ENCODE measurements at regions not wholly inside any gene's neighbourhood (a gene's known extent, or its start where the extent isn't known, plus 50 kb on each side); places are given as distances from the start of the nearest gene placed in this dataset.

DNA sequence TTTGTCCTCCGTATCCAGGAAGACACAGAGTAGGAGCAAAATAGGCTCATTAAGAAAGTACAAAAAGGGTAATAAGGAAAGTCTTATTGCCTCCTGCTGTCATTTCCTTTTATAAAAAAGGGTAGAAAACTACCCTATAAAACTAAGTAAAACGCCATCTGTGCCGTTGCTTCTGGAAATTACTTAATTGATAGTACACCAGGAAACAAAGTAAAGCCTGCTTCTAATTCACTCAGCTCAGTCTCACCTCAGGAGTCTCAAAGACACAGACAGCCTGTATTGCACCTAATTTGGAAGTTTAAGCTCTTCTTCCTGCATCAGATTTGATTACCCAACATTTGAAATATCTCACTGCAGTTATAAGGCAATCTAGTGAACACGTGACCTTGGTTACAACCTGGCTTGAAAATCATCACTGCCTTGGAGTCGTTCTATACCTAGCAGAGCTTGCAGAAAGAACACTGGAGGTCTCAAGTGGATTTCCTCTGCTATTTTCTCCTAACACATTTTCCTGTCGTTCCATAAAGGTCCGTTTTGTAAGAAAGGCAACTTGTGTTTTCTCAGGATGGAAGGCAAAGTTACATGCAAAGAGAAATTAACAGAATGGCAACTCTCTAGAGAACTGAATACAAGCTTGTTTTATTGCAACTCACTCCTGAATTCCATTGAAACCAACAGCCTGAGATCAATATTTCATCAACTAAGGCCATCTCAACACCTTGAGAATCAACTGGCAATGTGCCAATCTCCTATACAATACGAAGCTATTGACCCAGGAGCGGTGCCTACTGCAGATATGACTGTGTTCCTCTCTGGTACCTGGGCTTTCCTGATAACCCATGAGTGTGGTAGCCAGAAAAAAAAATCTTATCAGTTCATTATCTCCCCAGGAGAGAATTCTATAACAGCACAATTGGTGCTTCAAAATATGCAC is 203.3 kb upstream of the LMCD1 start:
- no peak for ATAC-seq (ENCODE audit: low FRiP score in 2 of 2)
- H3K4me1 ChIP-seq = no peaks in the 10 kb centered on the region
- no peaks in the 10 kb centered on the region for H3K27me3 ChIP-seq
- H3K36me3 ChIP-seq = no peaks in the 10 kb centered on the region
- TF ChIP-seq EP300 (IDR thresholded peaks at IDR 0.05) (no peak), POLR2A (IDR thresholded peaks at IDR 0.05) (no peak), POLR2AphosphoS5 (IDR thresholded peaks at IDR 0.05) (no peak)
- TF ChIP-seq, protein P1, sequence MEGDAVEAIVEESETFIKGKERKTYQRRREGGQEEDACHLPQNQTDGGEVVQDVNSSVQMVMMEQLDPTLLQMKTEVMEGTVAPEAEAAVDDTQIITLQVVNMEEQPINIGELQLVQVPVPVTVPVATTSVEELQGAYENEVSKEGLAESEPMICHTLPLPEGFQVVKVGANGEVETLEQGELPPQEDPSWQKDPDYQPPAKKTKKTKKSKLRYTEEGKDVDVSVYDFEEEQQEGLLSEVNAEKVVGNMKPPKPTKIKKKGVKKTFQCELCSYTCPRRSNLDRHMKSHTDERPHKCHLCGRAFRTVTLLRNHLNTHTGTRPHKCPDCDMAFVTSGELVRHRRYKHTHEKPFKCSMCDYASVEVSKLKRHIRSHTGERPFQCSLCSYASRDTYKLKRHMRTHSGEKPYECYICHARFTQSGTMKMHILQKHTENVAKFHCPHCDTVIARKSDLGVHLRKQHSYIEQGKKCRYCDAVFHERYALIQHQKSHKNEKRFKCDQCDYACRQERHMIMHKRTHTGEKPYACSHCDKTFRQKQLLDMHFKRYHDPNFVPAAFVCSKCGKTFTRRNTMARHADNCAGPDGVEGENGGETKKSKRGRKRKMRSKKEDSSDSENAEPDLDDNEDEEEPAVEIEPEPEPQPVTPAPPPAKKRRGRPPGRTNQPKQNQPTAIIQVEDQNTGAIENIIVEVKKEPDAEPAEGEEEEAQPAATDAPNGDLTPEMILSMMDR (IDR thresholded peaks at IDR 0.05) = no peak
- DNase-seq = no peak
- H3K27ac ChIP-seq = no peak overlapping the region
- no peaks in the 10 kb centered on the region for H3K9me3 ChIP-seq
- WGBS, 2 donors = 73 to 79% methylated on average over 9 of the region's 9 CpGs
- no peak overlapping the region for H3K4me3 ChIP-seq

DNA sequence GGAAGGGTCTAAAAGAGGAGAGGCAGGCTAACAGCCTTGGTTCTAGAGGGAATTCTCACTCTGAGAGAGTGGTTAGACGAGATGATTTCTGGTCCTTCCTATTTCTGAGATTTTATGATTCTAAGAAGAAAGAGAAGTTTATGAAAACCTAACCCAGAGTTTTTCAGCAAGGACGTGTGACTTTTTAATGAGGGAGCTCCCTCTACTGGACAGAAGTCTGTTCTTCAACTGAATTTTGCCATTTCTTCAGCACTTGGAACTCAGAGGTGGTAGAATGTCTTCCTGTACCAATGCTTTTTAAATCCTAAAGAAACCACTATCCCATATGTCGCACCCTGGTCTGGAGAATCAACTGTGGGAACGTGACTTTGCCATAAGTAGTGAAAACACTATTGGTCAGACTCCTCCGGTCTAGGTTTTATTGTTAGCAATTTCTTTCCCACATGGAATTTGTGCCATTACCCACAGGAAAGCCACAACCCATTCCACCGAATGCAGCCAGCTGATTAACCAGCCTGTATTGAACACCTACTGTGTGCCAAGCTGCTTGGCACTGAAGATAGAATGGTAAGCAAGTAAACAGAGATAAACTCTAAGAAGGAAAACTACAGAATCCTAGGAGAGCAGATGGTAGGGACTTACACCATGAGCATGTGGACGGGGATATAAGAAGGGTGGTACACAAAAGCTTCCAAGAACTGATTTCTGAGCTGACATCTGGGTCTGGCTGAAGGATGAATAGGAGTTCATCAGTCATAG is 199.5 kb upstream of the LMCD1 start:
- Histone ChIP-seq H3K27ac (no peak overlapping the region), H3K27me3 (no peaks in the 10 kb centered on the region), H3K36me3 (no peaks in the 10 kb centered on the region), H3K9me3 (no peaks in the 10 kb centered on the region), H3K4me3 (no peak overlapping the region), H3K4me1 (no peaks in the 10 kb centered on the region)
- peak in 1 of 2 donors; percentile 61 for ATAC-seq (ENCODE audit: low FRiP score in 2 of 2)
- DNase-seq = no peak
- TF ChIP-seq, protein P1 (IDR thresholded peaks at IDR 0.05) = peak; percentile 20 to 60 (median 34)
- TF ChIP-seq EP300 (IDR thresholded peaks at IDR 0.05) = no peak
- 28 to 30% methylated on average over 7 of the region's 7 CpGs for WGBS, 2 donors

DNA sequence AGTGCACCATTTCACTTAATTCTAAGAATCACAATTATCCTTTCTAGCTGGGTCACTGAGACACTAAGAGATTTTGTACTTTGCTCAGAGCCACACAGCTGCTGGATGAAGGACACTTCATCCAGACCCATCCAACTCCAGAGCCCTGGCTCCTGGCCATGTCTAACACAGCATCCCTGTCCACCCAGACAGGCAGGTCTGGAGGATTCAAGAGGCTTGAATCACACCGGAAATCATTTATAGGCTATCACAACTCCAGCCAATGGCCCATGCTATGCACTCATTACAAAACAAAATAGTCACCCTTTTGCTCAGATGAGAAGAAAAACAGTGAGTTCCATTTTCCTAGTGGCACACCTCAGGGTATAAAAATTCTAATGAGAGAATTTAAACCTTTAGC is 198.2 kb upstream of the LMCD1 start:
- no peak overlapping the region for H3K4me3 ChIP-seq
- DNase-seq = no peak
- no peaks in the 10 kb centered on the region for H3K4me1 ChIP-seq
- H3K36me3 ChIP-seq = no peaks in the 10 kb centered on the region
- ATAC-seq (ENCODE audit: low FRiP score in 2 of 2) = no peak
- no peak overlapping the region for H3K27ac ChIP-seq
- no peak for TF ChIP-seq POLR2A (IDR thresholded peaks at IDR 0.05)
- H3K27me3 ChIP-seq = no peaks in the 10 kb centered on the region
- 79 to 90% methylated on average over 1 of the region's 1 CpG for WGBS, 2 donors
- H3K9me3 ChIP-seq = no peaks in the 10 kb centered on the region

DNA sequence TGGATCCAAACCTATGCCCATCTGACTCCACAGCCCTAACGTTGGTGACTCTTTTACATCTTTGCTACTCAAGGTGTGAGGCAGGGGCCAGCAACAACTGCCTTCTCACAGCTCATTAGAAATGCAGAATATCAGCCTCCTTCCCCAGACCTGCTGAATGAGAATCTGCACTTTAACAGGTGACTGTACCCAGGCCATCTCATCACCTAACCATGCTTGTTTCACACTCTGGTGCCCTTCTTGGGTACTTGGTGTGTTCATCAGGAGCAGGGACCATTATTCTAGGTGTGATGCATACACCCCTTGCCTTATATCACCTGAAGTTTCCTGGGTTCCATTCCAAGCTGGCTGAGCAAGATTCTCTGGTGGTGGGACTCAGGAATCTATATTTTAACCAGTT is 196.3 kb upstream of the LMCD1 start:
- no peak for ATAC-seq (ENCODE audit: low FRiP score in 2 of 2)
- H3K36me3 ChIP-seq = no peaks in the 10 kb centered on the region
- 47 to 68% methylated on average over 1 of the region's 1 CpG for WGBS, 2 donors

DNA sequence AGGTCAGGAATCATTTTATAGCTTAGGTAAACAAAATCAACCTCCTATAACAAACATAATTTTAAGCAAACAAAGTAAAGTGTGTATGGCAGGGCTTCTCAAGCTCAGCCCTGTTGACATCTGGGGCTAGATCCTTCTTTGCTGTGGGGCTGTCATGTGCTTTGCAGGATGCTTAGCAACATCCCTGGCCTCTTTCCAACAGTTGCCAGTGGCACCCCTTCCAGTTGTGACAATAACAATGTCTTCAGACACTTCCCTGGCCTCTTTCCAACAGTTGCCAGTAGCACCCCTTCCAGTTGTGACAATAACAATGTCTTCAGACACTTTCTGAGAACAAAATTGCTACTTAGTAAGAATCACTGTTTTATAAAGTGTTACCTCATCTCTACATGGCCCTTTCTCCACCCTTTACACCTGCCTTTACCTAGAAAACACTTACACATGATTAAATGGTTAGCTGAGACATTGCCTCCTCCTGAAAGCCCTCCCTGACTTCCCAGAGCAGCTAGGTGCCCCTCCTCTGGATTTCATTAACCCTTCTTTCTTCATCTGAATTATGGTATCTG is 194.0 kb upstream of the LMCD1 start:
- ATAC-seq (ENCODE audit: low FRiP score in 2 of 2) = no peak
- TF ChIP-seq POLR2AphosphoS5 (IDR thresholded peaks at IDR 0.05) (no peak), EP300 (IDR thresholded peaks at IDR 0.05) (no peak), POLR2A (IDR thresholded peaks at IDR 0.05) (no peak)
- TF ChIP-seq, protein P1 (IDR thresholded peaks at IDR 0.05) = no peak
- DNase-seq = no peak
- no peak overlapping the region for H3K4me3 ChIP-seq
- H3K27me3 ChIP-seq = no peaks in the 10 kb centered on the region
- H3K36me3 ChIP-seq = no peaks in the 10 kb centered on the region
- no peak overlapping the region for H3K27ac ChIP-seq
- H3K4me1 ChIP-seq = no peaks in the 10 kb centered on the region
- no peaks in the 10 kb centered on the region for H3K9me3 ChIP-seq

More for the DNA sequence above, 196.3 kb upstream of the LMCD1 start:
- H3K9me3 ChIP-seq = no peaks in the 10 kb centered on the region
- TF ChIP-seq POLR2A (IDR thresholded peaks at IDR 0.05) (no peak), EP300 (IDR thresholded peaks at IDR 0.05) (no peak), POLR2AphosphoS5 (IDR thresholded peaks at IDR 0.05) (no peak)
- TF ChIP-seq, protein P1 (IDR thresholded peaks at IDR 0.05) = no peak
- H3K27ac ChIP-seq = no peak overlapping the region
- DNase-seq = no peak
- no peak overlapping the region for H3K4me3 ChIP-seq
- H3K27me3 ChIP-seq = no peaks in the 10 kb centered on the region
- no peaks in the 10 kb centered on the region for H3K4me1 ChIP-seq

Data from upper lobe of left lung (tissue), 6 donors.